ENCODE measurements at regions not wholly inside any gene's neighbourhood (a gene's known extent, or its start where the extent isn't known, plus 50 kb on each side); places are given as distances from the start of the nearest gene placed in this dataset.

GRCh38 chr10:29174389-29174788 is 114.5 kb upstream of the LYZL1 start:
- Histone ChIP-seq H3K27ac (ENCODE audit: low read depth in 1 of 2, low read length in 2 of 2) (no peak overlapping the region), H3K36me3 (replicated peaks in 1 of 2; ENCODE audit: control insufficient read depth in 1 of 2, insufficient read depth in 2 of 2, low read length in 2 of 2) (no peaks in the 10 kb centered on the region), H3K4me2 (replicated peaks; ENCODE audit: extremely low read depth, low read length, poor library complexity, severe bottlenecking) (no peak overlapping the region), H3K4me3 (replicated peaks in 1 of 3; ENCODE audit: low read depth in 2 of 3, low read length in 3 of 3) (no peak overlapping the region), H2AFZ (ENCODE audit: insufficient read depth, low read depth, low read length, poor library complexity, severe bottlenecking) (no peak overlapping the region), H3K9me3 (replicated peaks in 1 of 2; ENCODE audit: control insufficient read depth in 1 of 2, insufficient read depth in 1 of 2, low read length in 2 of 2) (peaks cover 10 to 12% of the 10 kb centered on the region in 2 donors), H3K27me3 (ENCODE audit: control insufficient read depth in 2 of 2, insufficient read depth in 2 of 2, low read length in 2 of 2) (peaks cover 0 to 4% of the 10 kb centered on the region in 2 donors), H3K79me2 (ENCODE audit: insufficient read depth, low read length) (no peaks in the 10 kb centered on the region), H4K20me1 (ENCODE audit: insufficient read depth, low read length) (no peaks in the 10 kb centered on the region), H3K4me1 (ENCODE audit: control insufficient read depth in 1 of 2, insufficient read depth in 2 of 2, low read length in 2 of 2) (no peaks in the 10 kb centered on the region), H3K9ac (ENCODE audit: insufficient read depth, low read length, poor library complexity, severe bottlenecking) (no peak overlapping the region)
- no peak for TF ChIP-seq CTCF (IDR thresholded peaks at IDR 0.05)
- no peak for DNase-seq
- Mint-ChIP-seq H3K27me3 (ENCODE audit: low read depth in 3 of 3) (peaks cover 5 to 13% (median 8%) of the 10 kb centered on the region in 3 donors), H3K36me3 (no peaks in the 10 kb centered on the region), H3K4me1 (no peaks in the 10 kb centered on the region), H3K27ac (no peak overlapping the region), H3K4me3 (no peak overlapping the region), H3K9me3 (peaks cover 3 to 14% (median 10%) of the 10 kb centered on the region in 7 donors)
- 100% methylated on average over 1 of the region's 2 CpGs for WGBS (ENCODE audit: insufficient coverage)
- intact Hi-C loops (cut with micrococcal nuclease) = no loop called here

DNA sequence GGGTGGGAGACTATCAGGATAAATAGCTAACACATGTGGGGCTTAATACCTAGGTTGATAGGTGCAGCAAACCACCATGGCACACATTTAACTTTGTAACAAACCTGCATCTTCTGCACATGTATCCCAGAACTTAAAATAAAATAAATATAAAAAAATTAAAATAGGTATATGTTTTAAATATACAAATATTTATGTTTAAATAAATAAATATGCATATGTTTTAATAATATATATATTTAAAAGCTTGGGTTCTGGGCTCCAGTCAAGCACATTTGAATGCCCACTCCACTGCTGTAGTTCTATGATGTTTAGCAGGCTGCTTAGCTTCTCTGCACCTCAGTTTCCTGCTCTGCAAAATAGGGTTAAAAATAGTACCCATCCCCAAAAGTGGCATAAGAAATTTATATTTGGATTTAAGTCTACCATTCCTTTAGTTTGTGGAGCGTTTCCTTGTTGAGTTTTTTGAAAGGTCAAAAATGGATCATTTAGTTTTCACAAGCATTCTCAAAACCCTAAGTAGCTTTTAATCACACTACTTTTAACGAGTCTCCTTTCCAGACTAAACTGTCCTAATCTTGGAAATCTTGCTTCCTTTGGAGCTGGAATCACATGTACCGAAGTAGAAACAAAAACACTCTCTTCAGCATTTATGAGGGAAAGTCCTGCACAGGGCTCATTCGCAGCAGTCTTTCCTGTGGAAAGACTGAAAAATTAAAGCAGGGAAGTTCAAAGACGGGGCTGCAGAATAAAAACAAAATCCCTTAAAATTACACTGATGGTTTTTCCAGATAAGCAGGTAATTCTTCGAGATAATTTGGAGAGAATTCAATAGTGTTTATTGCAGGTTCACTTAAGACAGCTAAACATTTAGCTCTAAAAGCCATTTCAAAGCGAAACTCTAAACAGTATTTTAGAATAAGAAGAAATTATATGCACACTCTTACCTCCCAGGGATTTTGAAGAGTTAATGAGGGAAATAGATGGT is 111.7 kb upstream of the LYZL1 start:
- H2AFZ ChIP-seq (ENCODE audit: insufficient read depth, low read depth, low read length, poor library complexity, severe bottlenecking) = no peak overlapping the region
- no peak overlapping the region for H3K4me3 Mint-ChIP-seq
- H3K4me1 Mint-ChIP-seq = no peaks in the 10 kb centered on the region
- no peak overlapping the region for H3K9ac ChIP-seq (ENCODE audit: insufficient read depth, low read length, poor library complexity, severe bottlenecking)
- no peaks in the 10 kb centered on the region for H3K4me1 ChIP-seq (ENCODE audit: control insufficient read depth in 1 of 2, insufficient read depth in 2 of 2, low read length in 2 of 2)
- DNase-seq = no peak
- no peak overlapping the region for H3K4me3 ChIP-seq (replicated peaks in 1 of 3; ENCODE audit: low read depth in 2 of 3, low read length in 3 of 3)
- H3K4me2 ChIP-seq (replicated peaks; ENCODE audit: extremely low read depth, low read length, poor library complexity, severe bottlenecking) = no peak overlapping the region
- H4K20me1 ChIP-seq (ENCODE audit: insufficient read depth, low read length) = no peaks in the 10 kb centered on the region
- no peaks in the 10 kb centered on the region for H3K79me2 ChIP-seq (ENCODE audit: insufficient read depth, low read length)
- intact Hi-C loops (cut with micrococcal nuclease) = no loop called here
- H3K27ac ChIP-seq (ENCODE audit: low read depth in 1 of 2, low read length in 2 of 2) = no peak overlapping the region
- WGBS (ENCODE audit: insufficient coverage) = 29% methylated on average over 1 of the region's 7 CpGs
- peaks cover 0 to 3% (median 2%) of the 10 kb centered on the region in 7 donors for H3K9me3 Mint-ChIP-seq
- peaks cover 0 to 4% of the 10 kb centered on the region in 2 donors for H3K27me3 ChIP-seq (ENCODE audit: control insufficient read depth in 2 of 2, insufficient read depth in 2 of 2, low read length in 2 of 2)
- H3K36me3 ChIP-seq (replicated peaks in 1 of 2; ENCODE audit: control insufficient read depth in 1 of 2, insufficient read depth in 2 of 2, low read length in 2 of 2) = no peaks in the 10 kb centered on the region
- H3K9me3 ChIP-seq (replicated peaks in 1 of 2; ENCODE audit: control insufficient read depth in 1 of 2, insufficient read depth in 1 of 2, low read length in 2 of 2) = no peaks in the 10 kb centered on the region
- H3K27ac Mint-ChIP-seq = no peak overlapping the region
- H3K27me3 Mint-ChIP-seq (ENCODE audit: low read depth in 3 of 3) = peaks cover 8 to 21% (median 10%) of the 10 kb centered on the region in 3 donors
- TF ChIP-seq CTCF (IDR thresholded peaks at IDR 0.05) = no peak
- no peaks in the 10 kb centered on the region for H3K36me3 Mint-ChIP-seq
